BE2C (cell line): ENCODE measurements at regions not wholly inside any gene's neighbourhood (a gene's known extent, or its start where the extent isn't known, plus 50 kb on each side); places are given as distances from the start of the nearest gene placed in this dataset.

ENCODE experiments used
- DNase-seq: peaks from one replicate; pipeline ENCODE4 v3.0.0-alpha.2; 2020
- H3K27me3 ChIP-seq: fragments of 250-450 bp; sonication (Bioruptor Pico); 2 replicates; pipeline ENCODE4 v1.5.1; 2020; ENCODE audit warnings: mild to moderate bottlenecking
- H3K36me3 ChIP-seq: fragments of 250-450 bp; sonication (Bioruptor Pico); 2 replicates; pipeline ENCODE4 v1.5.1; 2020; ENCODE audit warnings: mild to moderate bottlenecking
- H3K4me1 ChIP-seq: fragments of 250-450 bp; sonication (Bioruptor Pico); 2 replicates; pipeline ENCODE4 v1.5.1; 2020
- H3K4me3 ChIP-seq: 2 replicates; pipeline ENCODE4 v1.5.1; 2011; ENCODE audit warnings: low read depth, low read length
- H3K9me3 ChIP-seq: fragments of 250-450 bp; sonication (Bioruptor Pico); 2 replicates; pipeline ENCODE4 v1.5.1; 2020
- TF ChIP-seq, protein P1 (sequence below): IDR thresholded peaks from 2 replicates; pipeline ENCODE4 v1.5.1; 2012; ENCODE audit warnings: mild to moderate bottlenecking, low read depth, low read length

DNA sequence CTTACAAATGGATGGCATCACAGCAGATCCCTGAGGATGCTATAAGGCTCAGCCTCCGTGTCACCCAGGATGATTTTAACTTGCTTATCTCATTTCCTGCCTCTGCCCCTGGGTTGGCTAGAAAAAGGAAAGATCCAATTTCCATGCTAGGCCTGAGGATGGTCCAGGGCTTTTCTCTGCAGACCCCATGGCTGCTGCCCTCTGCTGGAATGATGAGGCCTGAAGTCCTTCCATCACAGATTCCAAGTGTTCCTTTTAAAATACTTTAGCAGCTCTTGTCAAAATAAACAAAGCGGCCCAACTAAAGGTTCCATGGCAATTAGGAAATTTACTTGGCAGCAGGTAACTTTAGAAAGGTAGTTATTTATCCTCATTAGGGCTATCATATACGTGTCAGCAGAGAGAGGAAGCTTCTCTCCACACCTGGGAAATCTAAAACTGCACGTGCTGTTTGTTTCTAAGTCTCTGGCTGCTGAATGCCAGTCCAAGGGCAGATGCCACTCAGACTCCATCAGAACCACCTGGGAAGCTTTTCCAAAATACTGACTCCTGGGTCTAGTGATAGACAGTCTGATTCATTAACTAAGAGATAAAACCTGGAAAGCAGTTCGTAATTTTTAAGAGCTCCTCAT is 401.9 kb upstream of the IL12A start:
- H3K27me3 ChIP-seq = no peaks in the 10 kb centered on the region
- no peaks in the 10 kb centered on the region for H3K4me1 ChIP-seq
- H3K9me3 ChIP-seq = no peaks in the 10 kb centered on the region
- H3K4me3 ChIP-seq = no peak overlapping the region
- TF ChIP-seq, protein P1, sequence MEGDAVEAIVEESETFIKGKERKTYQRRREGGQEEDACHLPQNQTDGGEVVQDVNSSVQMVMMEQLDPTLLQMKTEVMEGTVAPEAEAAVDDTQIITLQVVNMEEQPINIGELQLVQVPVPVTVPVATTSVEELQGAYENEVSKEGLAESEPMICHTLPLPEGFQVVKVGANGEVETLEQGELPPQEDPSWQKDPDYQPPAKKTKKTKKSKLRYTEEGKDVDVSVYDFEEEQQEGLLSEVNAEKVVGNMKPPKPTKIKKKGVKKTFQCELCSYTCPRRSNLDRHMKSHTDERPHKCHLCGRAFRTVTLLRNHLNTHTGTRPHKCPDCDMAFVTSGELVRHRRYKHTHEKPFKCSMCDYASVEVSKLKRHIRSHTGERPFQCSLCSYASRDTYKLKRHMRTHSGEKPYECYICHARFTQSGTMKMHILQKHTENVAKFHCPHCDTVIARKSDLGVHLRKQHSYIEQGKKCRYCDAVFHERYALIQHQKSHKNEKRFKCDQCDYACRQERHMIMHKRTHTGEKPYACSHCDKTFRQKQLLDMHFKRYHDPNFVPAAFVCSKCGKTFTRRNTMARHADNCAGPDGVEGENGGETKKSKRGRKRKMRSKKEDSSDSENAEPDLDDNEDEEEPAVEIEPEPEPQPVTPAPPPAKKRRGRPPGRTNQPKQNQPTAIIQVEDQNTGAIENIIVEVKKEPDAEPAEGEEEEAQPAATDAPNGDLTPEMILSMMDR = peak; percentile 79
- DNase-seq = peak; percentile 47
- H3K36me3 ChIP-seq = no peaks in the 10 kb centered on the region

DNA sequence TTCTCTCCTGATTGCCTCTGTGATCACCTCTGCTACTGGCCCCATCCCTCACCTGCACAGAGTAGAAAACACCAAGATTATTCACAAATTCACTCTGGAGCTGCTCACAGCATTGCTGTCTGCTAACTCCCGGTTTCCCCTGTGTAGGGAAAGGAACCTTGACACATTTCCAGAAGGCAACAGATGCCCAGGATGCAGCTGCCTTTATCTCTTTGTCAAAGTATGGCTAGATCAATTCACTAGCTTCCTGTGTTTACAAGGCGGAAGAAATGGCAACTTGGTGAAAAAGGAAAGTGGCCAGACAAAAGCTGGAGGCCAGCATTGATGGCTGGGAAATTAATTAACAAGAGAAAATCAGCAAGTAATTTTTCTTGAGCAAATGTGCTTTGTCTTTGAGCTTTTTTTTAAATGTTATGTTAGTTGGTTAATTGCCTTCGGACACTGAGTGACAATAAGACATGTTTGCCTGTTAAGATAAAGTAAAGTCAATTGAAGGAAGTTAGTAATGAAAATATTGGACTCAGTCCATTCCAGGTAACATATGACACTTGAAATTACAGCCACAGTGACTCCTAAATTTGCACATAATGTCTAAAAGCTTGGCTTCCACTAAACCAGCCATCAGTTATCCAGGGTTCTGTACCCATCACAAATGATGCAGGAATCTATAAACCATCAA is 394.6 kb upstream of the IL12A start:
- Histone ChIP-seq H3K9me3 (no peaks in the 10 kb centered on the region), H3K36me3 (no peaks in the 10 kb centered on the region), H3K4me3 (no peak overlapping the region), H3K27me3 (no peaks in the 10 kb centered on the region), H3K4me1 (no peaks in the 10 kb centered on the region)
- no peak for DNase-seq
- TF ChIP-seq, protein P1 = no peak

DNA sequence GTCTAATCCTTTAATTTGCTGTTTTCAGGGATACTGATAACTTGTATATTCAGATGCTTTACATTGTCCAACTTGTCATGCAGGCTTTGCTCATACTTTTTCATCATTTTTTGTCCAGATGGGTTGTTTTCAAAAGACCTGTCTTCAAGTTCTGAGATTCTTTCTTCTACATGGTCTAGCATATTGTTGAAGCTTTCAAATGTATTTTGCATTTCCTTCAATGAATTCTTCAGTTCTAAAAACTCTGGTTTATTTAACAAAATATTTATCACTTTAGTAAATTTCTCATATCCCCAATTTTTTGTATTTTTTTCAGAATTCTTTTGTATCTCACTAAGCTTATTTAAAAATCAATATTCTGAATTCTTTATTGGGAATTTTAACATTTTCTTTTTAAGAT is 388.3 kb upstream of the IL12A start:
- no peak for DNase-seq

DNA sequence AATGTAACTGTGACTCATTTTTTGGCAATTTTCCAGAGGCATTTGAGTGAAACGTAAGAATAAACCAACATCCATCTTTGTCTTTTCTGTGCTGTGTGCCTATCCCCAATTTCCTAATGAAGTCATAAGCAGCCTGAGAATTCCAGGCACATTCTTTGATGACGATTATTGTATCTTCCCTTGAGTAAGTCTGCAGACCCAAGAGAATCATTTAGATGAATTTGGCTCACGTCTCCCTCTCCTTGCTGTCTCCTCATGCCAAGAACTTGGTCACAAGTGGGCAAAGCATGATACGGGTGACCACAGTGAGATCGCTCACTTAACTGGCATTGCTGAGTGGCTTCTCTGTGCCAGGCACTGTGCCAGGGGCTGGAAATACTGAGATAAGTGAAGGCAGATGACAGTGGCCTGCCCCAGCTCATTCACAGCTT is 384.5 kb upstream of the IL12A start:
- Histone ChIP-seq H3K4me1 (no peaks in the 10 kb centered on the region), H3K9me3 (no peaks in the 10 kb centered on the region), H3K36me3 (no peaks in the 10 kb centered on the region), H3K27me3 (no peaks in the 10 kb centered on the region; the same call in 1 of the 2 replicates), H3K4me3 (no peak overlapping the region)
- DNase-seq = no peak
- TF ChIP-seq, protein P1 = no peak

More for the DNA sequence above, 388.3 kb upstream of the IL12A start:
- no peaks in the 10 kb centered on the region for H3K27me3 ChIP-seq
- H3K36me3 ChIP-seq = no peaks in the 10 kb centered on the region
- no peak overlapping the region for H3K4me3 ChIP-seq
- H3K9me3 ChIP-seq = no peaks in the 10 kb centered on the region
- no peaks in the 10 kb centered on the region for H3K4me1 ChIP-seq
- TF ChIP-seq, protein P1 = no peak

DNA sequence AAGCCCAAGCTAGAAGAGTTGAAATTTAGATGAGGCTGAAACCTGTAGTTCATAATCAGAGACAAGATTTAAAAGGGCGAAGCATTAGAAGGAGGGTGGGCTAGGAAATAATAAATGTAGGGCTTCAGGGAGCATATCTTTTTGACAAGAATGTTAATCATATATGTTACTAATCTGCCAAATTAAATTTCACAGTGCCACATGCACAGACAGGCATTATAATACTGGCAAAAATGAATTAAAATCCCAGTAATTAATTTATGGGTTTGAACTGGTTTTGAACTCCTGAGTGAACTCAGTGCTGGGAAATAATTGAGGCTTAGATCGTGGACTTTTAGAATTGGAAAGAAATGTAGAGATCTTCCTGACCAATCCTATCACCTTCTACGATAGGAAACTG is 383.5 kb upstream of the IL12A start:
- H3K27me3 ChIP-seq = no peaks in the 10 kb centered on the region; the same call in 1 of the 2 replicates
- H3K4me3 ChIP-seq = no peak overlapping the region
- no peak for DNase-seq
- H3K9me3 ChIP-seq = no peaks in the 10 kb centered on the region
- TF ChIP-seq, protein P1 = no peak
- no peaks in the 10 kb centered on the region for H3K4me1 ChIP-seq
- no peaks in the 10 kb centered on the region for H3K36me3 ChIP-seq

DNA sequence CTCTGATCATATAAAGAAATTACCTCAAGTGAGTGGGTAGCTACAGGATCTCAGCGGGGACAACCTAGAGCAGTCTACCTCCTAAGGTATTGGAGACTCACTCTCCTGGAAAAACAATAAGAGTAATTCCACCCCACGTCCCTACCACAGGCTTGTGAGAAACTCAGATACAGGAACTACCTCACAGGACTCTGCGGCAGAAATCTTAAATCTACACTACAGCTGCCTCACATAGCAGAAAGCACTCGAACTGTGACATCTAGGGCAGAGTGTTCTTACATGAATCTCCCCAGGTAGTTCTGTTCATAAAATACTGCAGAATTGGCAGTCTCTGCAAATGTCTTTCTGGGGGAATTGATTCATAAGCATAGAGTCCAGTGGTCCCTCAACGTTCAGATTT is 382.9 kb upstream of the IL12A start:
- H3K9me3 ChIP-seq = no peaks in the 10 kb centered on the region
- H3K4me3 ChIP-seq = no peak overlapping the region
- no peaks in the 10 kb centered on the region for H3K4me1 ChIP-seq
- TF ChIP-seq, protein P1 = no peak
- H3K27me3 ChIP-seq = no peaks in the 10 kb centered on the region; the same call in 1 of the 2 replicates
- no peak for DNase-seq
- H3K36me3 ChIP-seq = no peaks in the 10 kb centered on the region
